Activated CD4-positive, CD25-positive, alpha-beta regulatory T cell treated with anti-CD3 and anti-CD28 coated beads, Interleukin-2, amount 50 U/mL, for 16 hours (primary cell): ENCODE measurements at regions not wholly inside any gene's neighbourhood (a gene's known extent, or its start where the extent isn't known, plus 50 kb on each side); places are given as distances from the start of the nearest gene placed in this dataset.
"Not testable (repeated sequence)": the region's sequence is repeated elsewhere in the genome, so short reads cannot be mapped to it uniquely, and the experiment has no call there.

Source experiments
- DNase-seq: peaks from one replicate; pipeline ENCODE4 v3.0.0-alpha.2; 2020; ENCODE audit warnings: low read depth, low spot score

DNA sequence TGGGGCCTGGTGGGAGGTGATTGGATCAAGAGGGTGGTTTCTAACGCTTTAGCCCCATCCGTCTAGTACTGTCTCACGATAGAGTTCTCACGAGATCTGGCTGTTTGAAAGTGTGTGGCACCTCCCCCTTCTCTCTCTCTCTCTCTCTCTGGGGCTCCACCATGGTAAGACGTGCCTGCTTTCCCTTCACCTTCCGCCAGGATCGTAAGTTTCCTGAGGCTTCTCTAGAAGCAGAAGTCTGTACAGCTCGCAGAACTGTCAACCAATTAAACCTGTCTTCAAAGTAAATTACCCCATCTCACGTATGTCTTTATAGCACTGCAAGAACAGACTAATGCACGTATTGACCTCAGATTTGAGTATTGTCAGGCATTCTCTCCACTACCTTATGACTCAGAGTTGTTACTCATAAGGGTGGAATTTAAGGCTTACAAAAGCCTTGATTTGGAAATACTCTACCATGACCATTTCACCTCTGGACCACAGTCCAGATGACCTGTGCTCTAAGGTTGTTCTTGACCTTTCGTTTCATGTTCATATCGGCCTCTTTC, 99.5 kb upstream of the AGAP1 start:
- no peak for DNase-seq

DNA sequence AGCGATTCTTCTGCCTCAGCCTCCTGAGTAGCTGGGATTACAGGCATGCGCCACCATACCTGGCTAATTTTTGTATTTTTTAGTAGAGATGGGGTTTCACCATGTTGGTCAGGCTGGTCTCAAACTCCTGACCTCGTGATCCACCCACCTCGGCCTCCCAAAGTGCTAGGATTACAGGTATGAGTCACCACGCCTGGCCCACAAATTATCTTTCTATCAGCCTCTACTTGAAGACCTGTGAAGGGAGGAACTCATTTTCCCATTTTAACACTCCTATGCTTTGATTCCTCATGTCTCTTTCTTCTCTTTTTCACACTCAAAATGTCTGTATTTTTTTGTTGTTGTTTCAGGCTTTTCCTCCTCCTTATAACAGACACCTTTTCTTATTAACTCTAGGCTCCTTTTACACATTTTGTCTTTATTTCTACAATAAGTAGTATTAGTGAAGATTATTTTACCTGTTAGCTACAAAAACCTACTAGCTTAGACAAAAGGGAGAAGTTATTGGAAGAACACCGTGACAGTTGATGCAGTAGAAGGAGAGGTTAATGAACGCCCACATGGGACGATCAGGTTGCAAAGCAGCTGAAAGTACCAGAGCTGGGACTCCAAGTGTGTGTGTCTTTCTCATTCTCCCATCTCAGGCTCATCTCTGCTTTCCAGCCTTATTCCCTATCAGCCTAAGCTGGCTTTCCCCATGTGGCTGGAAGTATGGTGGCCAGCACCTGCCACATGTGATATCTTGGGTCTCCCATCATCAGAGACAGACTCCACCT, 97.6 kb upstream of the AGAP1 start:
- no peak for DNase-seq

DNA sequence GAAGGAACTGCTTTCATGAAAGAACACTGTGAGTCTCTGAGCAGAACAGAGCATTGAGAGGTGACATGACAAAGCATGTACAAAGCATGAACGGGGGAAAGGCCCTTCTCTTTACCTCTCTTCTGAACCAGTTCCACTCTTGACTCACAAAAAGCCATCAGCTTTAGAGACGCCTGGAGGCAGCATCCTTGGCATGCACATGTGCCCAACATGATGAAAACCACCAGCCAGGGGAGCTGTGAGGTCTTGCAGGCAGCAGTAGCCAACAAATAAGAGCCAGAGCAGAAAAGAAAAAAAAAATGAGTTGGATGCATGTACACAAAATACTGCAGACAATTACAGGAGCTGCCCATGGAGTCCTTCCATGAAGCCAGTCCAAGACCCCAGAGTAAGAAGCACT, 95.5 kb upstream of the AGAP1 start:
- DNase-seq: no peak

DNA sequence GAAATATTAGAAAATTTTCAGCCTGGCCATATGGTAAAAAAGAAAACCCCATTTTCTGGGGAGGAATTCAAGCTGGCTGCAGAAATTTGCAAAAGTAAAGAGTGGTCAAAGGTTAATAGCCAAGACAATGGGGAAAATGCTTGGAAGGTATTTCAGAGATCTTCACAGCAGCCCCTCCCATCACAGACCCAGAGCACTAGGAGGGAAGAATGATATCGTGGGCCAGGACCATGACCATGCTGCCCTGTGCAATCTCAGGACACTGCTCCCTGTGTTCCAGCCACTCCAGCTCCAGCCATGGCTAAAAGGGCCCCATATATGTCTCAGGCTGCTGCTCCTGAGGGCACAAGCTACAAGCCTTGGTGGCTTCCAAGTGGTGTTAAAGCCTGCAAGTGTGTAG, 93.9 kb upstream of the AGAP1 start:
- no peak for DNase-seq

DNA sequence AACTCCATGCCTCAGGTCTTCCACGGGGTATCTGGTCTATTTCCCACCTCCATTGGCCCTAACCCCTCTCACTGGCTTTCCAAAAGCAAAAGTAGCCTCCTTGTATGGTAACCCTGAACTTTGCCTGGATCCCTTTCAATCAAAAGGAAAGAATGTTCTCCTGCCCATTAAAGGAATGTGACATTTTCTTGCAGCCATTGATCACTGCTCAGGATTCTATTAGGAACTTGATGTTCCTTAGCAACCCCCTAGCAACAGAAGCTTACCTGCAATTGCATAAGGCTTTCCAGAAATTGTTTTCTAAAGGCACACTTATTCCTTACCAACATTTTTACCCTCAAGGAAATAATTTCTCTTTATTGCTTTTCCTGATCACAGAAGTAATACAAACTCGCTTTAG, 91.4 kb upstream of the AGAP1 start:
- DNase-seq: no peak

DNA sequence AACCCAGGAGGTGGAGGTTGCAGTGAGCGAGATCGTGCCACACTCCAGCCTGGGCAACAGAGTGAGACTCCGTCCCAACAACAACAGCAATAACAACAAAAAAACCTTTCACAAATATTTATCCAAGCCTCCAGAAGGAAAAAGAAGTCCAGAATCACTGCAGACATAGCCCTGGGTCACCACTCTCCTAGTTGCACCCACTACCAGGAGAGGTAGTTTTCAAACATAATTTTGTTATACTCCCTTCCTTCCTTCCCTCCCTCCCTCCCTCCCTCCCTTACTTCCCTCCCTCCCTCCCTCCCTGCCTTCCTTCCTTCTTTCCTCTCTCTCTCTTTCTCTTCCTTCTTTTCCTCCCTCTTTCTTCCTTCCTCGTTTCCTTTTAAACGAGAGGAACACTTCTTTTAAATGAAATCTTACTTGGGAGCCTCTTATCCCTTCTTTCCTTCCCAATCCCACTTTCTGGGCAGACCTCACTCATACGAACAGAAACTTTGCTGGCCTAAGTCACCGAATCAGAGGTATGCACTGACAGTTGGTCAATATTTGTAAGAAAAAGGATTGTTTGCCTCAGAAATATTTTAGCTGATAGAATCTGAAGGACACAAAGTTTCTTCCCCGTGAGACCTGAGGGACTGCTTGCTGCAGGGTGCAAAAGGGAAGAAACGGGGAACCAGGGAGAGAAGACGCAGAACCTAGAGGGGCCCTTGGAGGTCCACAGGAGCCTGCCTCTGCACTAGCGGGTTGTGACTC, 88.1 kb upstream of the AGAP1 start:
- DNase-seq: no peak

DNA sequence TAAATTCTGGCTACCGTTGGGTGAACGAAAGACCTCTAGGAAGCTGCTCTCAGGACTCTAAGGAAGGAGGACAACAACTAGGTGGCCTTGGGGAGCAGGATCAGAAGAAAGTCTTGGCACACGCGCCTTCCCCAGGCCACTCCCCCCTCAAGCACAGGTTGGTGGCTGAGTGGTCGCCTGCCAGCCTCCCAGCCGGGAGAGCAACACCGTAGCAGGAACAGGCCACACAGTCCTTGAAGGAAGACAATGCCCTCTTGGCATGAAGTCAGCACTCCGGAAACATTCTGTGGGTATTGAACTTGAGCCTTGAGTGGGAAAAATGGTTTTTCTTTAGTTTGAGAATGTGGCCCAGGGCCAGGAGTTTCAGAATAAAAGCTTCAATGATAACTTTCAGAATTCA, 87.4 kb upstream of the AGAP1 start:
- no peak for DNase-seq

DNA sequence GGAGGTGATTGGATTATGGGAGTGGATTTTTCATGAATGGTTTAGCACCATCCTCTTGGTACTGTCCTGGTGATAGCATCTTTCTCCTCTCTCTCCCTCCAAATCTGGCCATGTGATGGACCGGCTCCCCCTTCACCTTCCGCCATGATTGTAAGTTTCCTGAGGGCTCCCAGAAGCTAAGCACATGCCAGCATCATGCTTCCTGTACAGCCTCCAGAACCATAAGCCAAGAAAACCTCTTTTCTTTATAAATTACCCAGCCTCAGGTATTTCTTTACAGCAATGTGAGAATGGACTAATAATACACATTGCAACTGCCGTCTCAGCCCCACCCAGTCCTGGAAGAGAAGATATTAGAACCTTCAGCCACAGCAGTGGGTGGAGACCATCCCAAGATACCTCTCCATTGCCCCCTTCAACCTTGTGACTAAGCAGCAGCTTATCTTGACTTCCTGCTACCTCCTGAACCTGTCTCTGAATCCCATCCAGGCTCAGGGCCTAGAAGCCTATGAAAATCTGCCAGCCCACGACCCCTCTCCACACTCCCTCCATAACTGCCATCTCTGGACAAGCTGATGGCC, 81.8 kb upstream of the AGAP1 start:
- no peak for DNase-seq

DNA sequence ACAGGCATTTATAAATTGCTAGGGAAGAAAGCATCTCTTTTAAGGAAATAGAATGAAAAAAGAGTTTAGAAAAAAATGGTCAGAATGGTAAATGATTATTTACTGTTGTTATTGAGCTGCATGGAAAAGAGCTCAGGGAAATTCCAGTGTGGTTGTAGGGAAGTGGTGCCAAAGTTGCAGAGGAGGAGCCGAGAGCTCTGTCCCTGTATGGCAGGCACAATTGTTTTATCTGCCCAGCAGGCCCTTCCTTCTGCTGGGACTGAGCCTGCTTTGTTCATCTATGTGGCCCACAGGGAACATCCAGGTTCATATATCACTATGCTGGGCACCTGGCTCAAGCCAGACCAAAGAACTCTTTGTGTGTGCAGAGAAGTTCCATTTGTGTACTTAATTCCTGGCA, 80.8 kb upstream of the AGAP1 start:
- no peak for DNase-seq

DNA sequence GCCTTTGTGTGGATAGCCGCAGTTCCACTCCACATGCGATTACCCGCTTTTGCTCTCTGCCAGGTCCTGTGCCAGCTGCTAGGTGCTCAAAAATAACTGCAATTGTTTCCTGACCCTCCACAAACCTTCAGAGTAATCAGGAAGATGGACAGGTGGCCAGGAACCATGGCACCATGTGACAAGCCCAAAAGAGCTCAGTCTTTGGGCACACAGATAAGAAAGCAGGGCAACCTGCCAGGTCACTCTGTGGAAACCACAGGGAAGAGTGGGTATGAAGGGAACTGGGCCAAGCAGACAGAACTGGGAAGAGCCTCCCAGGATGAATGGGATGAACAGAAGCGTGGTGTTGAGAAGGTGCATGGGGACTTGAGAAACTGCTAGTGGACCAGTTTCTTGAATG, 79.4 kb upstream of the AGAP1 start:
- no peak for DNase-seq

DNA sequence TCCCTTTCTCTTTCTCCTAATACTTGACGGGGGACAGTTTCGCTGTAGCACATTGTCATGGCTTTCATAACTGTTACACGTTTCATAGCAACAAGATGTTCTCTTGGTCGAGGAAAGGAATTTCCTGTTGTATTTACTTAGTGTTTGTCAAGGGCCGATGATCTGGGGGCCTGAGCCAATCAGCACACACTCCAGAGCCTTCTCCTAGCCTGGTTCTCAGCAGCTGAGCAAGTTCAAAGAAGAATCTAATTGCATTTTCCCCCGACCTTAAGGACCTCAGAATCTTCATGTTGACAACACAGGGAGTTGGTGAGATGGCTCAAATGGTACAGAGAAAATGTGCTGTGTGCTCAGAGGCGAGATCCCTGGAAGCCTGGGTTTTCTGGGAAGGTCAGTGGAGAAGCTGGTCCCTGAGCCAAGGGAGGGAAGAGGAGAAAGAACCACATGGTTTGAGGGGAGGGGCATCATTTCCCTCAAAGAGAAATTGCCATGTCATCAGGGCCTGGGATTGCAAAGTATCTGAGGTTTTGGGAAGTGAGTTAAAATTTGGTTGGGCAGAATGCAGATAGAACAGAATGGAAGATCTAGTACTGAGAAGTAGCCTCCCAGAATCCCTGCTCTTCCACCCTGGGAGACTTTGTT, 76.9 kb upstream of the AGAP1 start:
- DNase-seq: no peak

DNA sequence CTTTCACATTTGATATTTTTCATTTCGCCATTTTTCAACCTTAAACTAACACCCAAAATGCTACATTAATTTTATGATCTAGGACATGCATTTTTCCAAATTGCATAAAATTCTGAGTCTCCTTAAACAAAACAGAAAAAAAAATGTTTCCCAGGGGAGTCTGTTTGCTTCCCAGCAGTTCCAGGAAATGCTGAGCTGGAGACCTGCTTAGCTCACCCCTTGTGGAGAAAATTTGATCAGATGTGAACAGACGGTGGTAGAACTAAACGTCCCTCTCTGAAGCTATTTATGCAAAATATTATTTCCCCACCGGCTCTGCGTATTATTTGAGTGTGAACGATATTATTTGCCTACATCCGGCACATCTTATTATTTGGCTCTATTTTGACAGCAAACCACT, 74.9 kb upstream of the AGAP1 start:
- no peak for DNase-seq

DNA sequence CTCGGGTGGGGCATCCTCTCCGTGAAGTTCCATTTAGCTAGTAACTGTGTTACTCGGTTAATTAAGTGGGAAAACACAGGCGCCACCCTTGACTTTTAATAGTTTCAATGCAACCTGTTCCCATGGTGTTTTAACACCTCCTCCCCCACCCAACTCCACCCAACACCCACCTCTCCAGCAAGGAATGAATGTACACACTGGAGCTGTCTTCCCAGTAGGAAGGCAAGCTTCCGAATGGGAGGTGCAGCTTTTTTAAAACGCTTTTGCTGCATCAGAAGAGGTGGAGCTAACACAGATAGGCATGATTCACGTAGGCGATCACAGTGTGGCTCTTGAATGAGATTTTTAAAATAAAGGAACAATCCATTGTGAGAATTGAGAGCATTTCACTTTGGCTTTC, 73.8 kb upstream of the AGAP1 start:
- DNase-seq: no peak

DNA sequence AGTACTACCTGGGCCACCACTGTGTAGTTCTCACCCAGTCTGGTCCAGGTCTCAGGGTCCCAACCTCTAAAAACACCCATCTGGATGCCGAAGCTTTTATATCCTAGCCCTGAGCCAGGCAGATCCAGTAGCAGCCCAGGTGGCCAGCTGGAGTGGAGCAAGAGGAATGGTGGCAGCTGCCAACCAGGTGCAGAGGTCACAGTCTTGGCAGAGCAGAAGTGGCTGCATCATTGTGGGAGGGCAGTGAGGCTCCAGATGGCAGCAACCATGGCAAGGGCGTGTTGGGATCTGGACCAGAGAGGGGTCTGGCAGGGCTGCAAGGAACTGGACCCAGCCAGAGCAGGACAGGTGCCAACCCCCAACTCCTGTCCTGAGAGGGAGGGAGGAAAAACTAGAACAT, 72.2 kb upstream of the AGAP1 start:
- DNase-seq: no peak

DNA sequence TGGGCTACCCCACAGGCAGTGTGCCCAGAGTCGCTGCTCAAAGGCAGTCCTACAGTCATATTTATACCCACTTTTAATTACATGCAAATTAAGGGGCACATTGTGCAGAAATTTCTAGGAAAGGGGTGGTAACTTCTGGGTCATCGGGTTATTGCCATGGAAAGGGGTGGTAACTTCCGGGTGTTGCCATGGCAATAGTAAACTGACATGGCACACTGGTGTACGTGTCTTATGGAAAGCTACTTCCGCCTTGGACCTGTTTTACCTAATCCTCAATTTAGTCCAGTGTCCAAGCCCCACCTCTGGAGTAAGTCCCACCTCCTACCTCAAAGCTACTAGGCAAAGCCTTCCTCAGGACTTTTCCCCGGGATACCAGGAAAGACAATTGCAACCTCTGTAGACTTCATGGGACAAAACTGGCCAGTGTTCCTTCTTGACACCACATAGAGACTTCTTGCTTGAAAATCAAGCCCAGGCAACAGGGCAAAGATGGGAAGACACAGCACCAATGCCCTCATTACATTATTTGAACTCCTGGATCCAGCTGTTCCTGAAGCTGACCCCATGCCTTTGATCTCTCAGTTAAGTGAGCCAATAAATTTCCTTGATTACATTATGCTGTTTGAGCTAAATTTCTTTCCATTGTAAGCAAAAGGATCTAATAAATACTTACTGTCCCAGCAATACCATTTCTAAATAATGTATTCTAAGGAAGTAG, 63.3 kb upstream of the AGAP1 start:
- DNase-seq: no peak

DNA sequence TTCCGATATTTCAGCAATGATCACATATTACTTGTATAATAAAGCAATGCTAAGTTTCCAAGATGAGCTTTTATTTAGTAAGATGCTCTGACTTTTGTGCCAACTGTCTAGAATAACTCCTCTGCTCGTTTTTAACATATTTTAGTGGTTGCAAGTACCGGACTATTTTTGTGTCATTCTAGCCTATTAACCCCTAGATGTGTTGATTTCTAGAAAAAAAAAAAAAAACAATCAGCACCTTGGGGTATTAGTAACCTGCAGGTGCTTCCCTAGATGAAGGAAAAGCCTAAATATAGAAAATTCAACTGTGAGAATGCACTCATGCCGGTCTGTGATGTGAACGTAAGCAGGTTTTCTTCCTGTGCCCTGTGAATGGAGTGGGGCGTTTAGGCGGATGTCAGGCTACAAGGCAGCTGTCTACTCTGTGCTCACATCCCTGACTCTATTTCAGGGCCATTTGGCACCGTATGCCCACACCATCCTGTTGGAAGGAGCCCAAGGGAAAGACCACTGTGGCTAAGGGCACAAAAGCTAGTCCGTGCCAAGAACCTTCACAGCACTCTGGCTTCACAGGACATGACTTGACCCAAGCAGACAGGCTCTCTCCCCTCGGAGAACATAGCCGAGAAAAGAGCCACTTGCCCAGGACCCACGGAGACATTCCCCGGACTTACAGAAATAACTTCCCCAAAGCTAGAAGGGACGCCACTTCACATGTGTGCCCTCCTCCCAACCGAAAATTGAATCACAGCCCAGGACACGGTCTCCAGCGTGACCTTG, 60.9 kb upstream of the AGAP1 start:
- no peak for DNase-seq

DNA sequence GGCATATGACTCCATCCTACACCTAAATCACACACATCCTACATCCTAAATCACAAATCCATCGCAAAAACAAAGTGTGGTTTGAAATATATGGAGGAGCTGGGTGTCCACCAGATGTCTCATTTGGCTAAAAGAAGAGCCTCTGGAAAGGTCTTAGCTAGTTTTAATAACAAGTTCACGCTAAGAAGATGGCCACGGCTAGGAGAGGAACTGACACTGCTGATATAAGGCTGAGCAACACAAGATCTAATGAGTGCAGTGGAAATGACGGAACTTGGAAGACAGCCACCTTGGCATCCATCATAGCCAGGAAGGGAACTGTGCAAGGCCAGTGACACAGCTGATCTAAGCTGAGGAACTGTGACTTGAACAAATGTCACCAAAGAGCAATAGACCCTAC, 60.0 kb upstream of the AGAP1 start:
- no peak for DNase-seq

DNA sequence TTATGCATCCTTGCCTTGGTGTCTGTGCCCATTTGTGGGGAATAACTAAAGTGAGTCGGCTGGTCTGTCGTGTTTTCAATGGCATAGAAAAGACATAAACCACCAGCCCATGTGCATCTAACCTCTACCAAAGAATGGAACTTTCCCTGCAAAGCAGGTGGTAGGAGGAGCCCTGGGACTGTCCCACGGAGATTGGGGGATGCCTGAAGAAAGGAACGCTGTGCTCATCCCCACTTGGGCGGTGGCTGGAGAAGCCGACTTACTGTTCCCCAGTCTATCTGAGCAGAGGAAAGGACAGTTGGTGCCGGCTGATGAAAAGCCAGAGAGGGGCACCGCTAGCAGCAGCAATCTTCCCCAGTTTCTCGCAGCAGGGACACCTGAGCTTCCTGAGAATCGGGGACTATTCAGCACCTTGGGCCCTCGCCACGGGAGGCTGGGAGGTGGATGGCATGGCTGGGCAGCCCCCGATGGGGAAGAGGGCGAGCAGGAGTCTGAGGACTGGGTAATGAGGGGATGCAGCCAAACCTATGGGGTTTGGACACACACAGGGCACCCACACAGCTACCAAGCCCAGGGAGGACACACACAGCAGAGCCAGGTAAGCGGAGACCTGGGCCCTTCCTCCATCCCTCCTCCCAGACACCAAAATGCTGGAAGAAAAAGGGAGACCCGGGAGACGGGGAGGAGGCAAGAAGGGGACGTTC, 53.7 kb upstream of the AGAP1 start:
- no peak for DNase-seq

DNA sequence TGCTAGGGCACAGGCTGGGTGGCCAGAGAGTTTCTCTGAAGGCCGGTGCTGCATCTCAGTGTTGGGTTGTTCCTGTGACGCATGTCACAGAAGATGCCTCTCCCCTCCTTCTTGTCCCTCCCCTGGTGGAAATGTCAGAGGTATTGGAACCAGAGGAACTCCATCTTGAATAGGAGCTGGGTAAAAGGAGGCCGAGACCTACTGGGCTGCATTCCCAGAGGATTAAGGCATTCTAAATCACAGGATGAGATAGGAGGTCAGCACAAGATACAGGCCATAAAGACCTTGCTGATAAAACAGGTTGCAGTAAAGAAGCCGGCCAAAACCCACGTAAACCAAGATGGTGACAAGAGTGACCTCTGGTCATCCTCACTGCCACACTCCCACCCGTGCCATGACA, 50.3 kb upstream of the AGAP1 start:
- DNase-seq: not testable (repeated sequence)
